DOHH2 (cell line): ENCODE measurements at regions not wholly inside any gene's neighbourhood (a gene's known extent, or its start where the extent isn't known, plus 50 kb on each side); places are given as distances from the start of the nearest gene placed in this dataset.

Experiments used
- H3F3A ChIP-seq: fragments of 200-600 bp; sonication (generic), shearing (Covaris generic); 2 replicates; pipeline ENCODE4 v1.6.0; 2016; ENCODE audit warnings: antibody characterized with exemption, mild to moderate bottlenecking; ENCODE audit not compliant: control insufficient read depth, insufficient read depth
- H3K27ac ChIP-seq: fragments of 200-600 bp; sonication (generic); 2 replicates; pipeline ENCODE4 v1.5.1; 2014; ENCODE audit warnings: low read depth, mild to moderate bottlenecking, low read length, moderate library complexity
- H3K27me3 ChIP-seq: fragments of 200-600 bp; sonication (generic); 2 replicates; pipeline ENCODE4 v1.6.1; 2014; ENCODE audit warnings: mild to moderate bottlenecking, low read length, mixed read lengths; ENCODE audit not compliant: control insufficient read depth
- H3K36me3 ChIP-seq: fragments of 200-600 bp; sonication (generic); 2 replicates; pipeline ENCODE4 v1.6.1; 2014; ENCODE audit warnings: mild to moderate bottlenecking, low read length, moderate library complexity, mixed read lengths; ENCODE audit not compliant: control insufficient read depth
- H3K4me1 ChIP-seq: fragments of 200-600 bp; sonication (generic); 2 replicates; pipeline ENCODE4 v1.6.1; 2014; ENCODE audit warnings: mild to moderate bottlenecking, low read length, mixed read lengths; ENCODE audit not compliant: control insufficient read depth
- H3K4me2 ChIP-seq: fragments of 200-600 bp; sonication (generic); 2 replicates; pipeline ENCODE4 v1.6.0; 2014; ENCODE audit warnings: mild to moderate bottlenecking, low read length, moderate library complexity
- H3K4me3 ChIP-seq: fragments of 200-600 bp; sonication (generic); 2 replicates; pipeline ENCODE4 v1.5.1; 2014; ENCODE audit warnings: mild to moderate bottlenecking, low read length, mixed read lengths
- H3K79me2 ChIP-seq: fragments of 200-600 bp; sonication (generic); 2 replicates; pipeline ENCODE4 v1.6.1; 2014; ENCODE audit warnings: mild to moderate bottlenecking, low read length, mixed read lengths; ENCODE audit not compliant: control insufficient read depth
- H3K9me2 ChIP-seq: fragments of 200-600 bp; sonication (generic); replicated peaks from 2 replicates; pipeline ENCODE4 v1.6.1; 2014; ENCODE audit warnings: mild to moderate bottlenecking, low read length, mixed read lengths; ENCODE audit not compliant: control insufficient read depth
- H3K9me3 ChIP-seq: fragments of 200-600 bp; sonication (generic); 2 replicates; pipeline ENCODE4 v1.6.1; 2014; ENCODE audit warnings: antibody characterized with exemption, low read length, mixed read lengths; ENCODE audit not compliant: control insufficient read depth, insufficient read depth
- H4K20me1 ChIP-seq: fragments of 200-600 bp; sonication (generic); 2 replicates; pipeline ENCODE4 v1.6.0; 2014; ENCODE audit warnings: low read depth, mild to moderate bottlenecking, antibody characterized with exemption, low read length, moderate library complexity; ENCODE audit not compliant: control insufficient read depth, insufficient read depth
- EZH2phosphoT487 ChIP-seq: fragments of 200-600 bp; sonication (generic); IDR thresholded peaks from 2 replicates; pipeline ENCODE4 v1.6.1; 2017; ENCODE audit warnings: borderline replicate concordance, mild to moderate bottlenecking, antibody characterized with exemption, low read length, moderate library complexity, mixed read lengths
- TF ChIP-seq, protein P1 (sequence below): fragments of 200-600 bp; sonication (generic); IDR thresholded peaks from one replicate; pipeline ENCODE4 v1.5.1; 2014; ENCODE audit warnings: antibody characterized with exemption, mild to moderate bottlenecking, low read depth, low read length; ENCODE audit not compliant: poor library complexity, severe bottlenecking

DNA sequence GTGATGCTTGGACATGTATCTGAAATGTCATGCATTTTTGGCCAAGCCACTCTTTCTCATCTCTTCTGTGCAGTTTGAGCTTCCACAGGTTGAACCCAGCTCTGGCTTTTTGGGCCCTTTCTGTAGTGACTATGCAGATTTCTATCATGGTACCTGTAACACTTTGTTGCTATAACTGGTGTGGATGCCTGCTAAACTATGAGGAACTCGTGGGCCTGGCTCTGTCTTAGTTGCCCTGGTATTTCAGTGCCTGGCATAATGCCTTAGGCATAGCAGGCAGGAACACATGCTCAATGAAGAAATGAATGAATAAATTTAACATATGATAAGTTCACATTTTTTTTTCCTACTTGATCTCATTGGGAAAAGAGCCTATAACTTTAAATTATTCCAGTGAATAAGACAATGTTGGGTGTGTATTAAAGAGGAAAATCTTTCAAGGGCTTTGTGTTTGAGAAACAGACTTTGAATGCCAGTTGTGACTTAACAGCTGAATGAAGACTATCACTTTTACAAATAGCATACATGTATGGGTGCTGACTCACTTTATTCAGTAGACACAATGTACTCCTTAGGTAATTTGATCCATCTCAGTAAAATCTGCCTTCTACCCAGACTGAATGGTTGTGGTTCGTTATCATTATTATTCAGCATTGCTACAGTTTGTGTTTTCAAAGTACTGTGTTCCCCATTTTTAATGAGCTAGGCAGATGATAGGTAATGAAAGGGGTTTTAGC, 86.4 kb upstream of the MAP4K3 start:
- no peak overlapping the region for H3K4me3 ChIP-seq
- H3K27ac ChIP-seq, result no peak overlapping the region
- no peaks in the 10 kb centered on the region for H3K36me3 ChIP-seq
- H3K79me2 ChIP-seq, result no peaks in the 10 kb centered on the region
- TF ChIP-seq EZH2phosphoT487, result no peak
- TF ChIP-seq, protein P1, sequence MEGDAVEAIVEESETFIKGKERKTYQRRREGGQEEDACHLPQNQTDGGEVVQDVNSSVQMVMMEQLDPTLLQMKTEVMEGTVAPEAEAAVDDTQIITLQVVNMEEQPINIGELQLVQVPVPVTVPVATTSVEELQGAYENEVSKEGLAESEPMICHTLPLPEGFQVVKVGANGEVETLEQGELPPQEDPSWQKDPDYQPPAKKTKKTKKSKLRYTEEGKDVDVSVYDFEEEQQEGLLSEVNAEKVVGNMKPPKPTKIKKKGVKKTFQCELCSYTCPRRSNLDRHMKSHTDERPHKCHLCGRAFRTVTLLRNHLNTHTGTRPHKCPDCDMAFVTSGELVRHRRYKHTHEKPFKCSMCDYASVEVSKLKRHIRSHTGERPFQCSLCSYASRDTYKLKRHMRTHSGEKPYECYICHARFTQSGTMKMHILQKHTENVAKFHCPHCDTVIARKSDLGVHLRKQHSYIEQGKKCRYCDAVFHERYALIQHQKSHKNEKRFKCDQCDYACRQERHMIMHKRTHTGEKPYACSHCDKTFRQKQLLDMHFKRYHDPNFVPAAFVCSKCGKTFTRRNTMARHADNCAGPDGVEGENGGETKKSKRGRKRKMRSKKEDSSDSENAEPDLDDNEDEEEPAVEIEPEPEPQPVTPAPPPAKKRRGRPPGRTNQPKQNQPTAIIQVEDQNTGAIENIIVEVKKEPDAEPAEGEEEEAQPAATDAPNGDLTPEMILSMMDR, result no peak
- no peaks in the 10 kb centered on the region for H3K9me2 ChIP-seq
- no peak overlapping the region for H3K4me2 ChIP-seq
- no peaks in the 10 kb centered on the region for H3K27me3 ChIP-seq
- H4K20me1 ChIP-seq, result no peaks in the 10 kb centered on the region
- no peaks in the 10 kb centered on the region for H3F3A ChIP-seq
- peaks cover 37% of the 10 kb centered on the region for H3K4me1 ChIP-seq
- peaks cover 9% of the 10 kb centered on the region for H3K9me3 ChIP-seq

DNA sequence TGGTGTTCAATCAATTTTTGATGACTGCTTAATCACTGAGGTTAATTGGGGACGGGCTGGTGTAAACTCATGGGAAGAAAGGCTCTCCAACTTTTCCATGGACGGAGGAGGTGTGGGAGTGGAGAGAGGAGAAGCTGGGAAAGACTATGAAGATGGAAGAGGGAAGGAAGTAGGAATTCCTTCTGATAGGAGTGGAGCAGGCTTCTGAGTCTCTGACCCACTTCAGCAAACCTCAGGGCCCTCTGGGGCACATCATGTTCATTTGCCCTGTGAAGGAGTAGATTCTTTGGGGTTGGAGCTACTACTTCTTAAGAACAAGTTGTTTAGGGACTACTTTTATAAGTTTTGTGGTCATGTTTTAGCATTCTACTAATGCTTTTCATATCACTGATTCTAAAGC, 87.0 kb upstream of the MAP4K3 start:
- Histone ChIP-seq H3K27me3 (no peaks in the 10 kb centered on the region), H3K9me2 (no peaks in the 10 kb centered on the region), H3K9me3 (peaks cover 9% of the 10 kb centered on the region), H3K27ac (no peak overlapping the region), H3F3A (no peaks in the 10 kb centered on the region), H3K4me2 (no peak overlapping the region), H3K4me1 (peaks cover 43% of the 10 kb centered on the region), H3K36me3 (no peaks in the 10 kb centered on the region), H4K20me1 (no peaks in the 10 kb centered on the region), H3K79me2 (no peaks in the 10 kb centered on the region), H3K4me3 (no peak overlapping the region)
- no peak for TF ChIP-seq EZH2phosphoT487
- TF ChIP-seq, protein P1, result no peak

DNA sequence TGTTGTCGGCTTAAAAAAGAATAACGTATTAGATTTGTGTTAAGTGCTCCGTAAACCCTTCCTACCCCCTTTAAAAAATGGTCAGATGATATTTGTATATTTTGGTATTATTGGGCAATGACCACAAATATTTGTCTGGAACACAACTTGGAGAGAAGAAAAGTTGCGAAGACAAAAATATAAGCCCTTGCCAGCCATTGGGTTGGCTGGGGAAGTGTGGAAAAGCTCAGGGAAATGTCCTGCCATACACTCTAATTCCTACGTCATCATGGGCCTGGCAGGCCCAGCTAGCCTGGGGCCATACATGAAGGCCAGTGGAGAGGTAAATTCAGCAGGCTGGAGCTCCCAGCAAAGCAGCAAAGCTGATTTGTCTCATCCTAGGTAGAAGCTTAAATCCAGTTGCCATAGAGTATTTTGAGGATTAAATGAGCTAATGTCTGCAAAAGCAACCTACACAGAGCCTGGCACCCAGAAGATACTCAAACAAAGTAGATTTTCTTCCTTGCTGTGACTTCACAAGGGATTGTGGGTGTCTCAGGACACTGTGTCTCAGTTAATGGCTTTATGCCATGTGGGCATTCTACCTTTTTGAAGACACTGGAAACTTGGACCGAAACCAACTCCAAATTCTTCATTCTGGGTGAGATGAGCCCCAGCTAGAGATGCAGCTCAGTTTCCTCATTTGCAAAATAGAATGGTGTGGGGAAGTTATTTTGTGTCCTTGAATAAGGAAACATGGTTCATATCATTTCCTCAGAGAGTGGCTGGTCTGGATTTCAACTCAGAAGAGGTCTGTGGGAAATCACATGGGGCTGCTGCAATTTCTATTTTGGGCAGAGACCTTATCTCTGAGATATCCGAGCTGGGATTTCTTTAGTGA, 87.9 kb upstream of the MAP4K3 start:
- no peaks in the 10 kb centered on the region for H3K9me2 ChIP-seq
- 0 out of 2 replicates have a peak overlapping the region, but pooled peaks have one; percentile 5 for H3K4me3 ChIP-seq
- TF ChIP-seq, protein P1, result no peak
- no peak for TF ChIP-seq EZH2phosphoT487
- H3K79me2 ChIP-seq, result no peaks in the 10 kb centered on the region
- H3K27ac ChIP-seq, result no peak overlapping the region
- no peaks in the 10 kb centered on the region for H3K36me3 ChIP-seq
- 0 out of 2 replicates have a peak, but pooled peaks cover 3% of the 10 kb centered on the region for H3F3A ChIP-seq
- no peaks in the 10 kb centered on the region for H4K20me1 ChIP-seq
- peak overlapping the region; percentile 84 for H3K4me2 ChIP-seq
- H3K4me1 ChIP-seq, result peaks cover 52% of the 10 kb centered on the region
- no peaks in the 10 kb centered on the region for H3K27me3 ChIP-seq
- peaks cover 9% of the 10 kb centered on the region for H3K9me3 ChIP-seq
